Endothelial cell of umbilical vein (primary cell): ENCODE measurements at regions not wholly inside any gene's neighbourhood (a gene's known extent, or its start where the extent isn't known, plus 50 kb on each side); places are given as distances from the start of the nearest gene placed in this dataset.

Experiments used
- BruUV-seq: library from RNA; stranded (reverse); fragments of 400-500 nt; replicated peaks from 2 replicates; lab custom pipeline; 2021; lab: Mats Ljungman, UMichigan
- CTCF ChIA-PET: fragments of 300-600, 350-600 bp; sonication (Branson Sonifier 250); formaldehyde crosslinking; loops from one replicate; lab custom pipeline; 2021; ENCODE audit warnings: antibody characterized with exemption, inconsistent platforms; lab: Charles Lee
- POLR2A ChIA-PET: fragments of 300-600, 350-600 bp; sonication (Branson Sonifier 250); formaldehyde crosslinking; loops from one replicate; lab custom pipeline; 2021; ENCODE audit warnings: antibody characterized with exemption, inconsistent platforms; lab: Charles Lee
- DNase-seq: peaks from one replicate; pipeline ENCODE4 v3.0.0-alpha.2; 2011; ENCODE audit warnings: low read depth, low spot score
- FAIRE-seq: peaks from 2 replicates; lab custom pipeline; 2011; peaks lifted over from hg19 to GRCh38; lab: Jason Lieb, UNC
- H2AFZ ChIP-seq: 2 replicates; pipeline ENCODE4 v1.6.0; 2012; ENCODE audit warnings: low read depth, low read length, control low read depth, inconsistent platforms
- H3K27ac ChIP-seq: 2 replicates; pipeline ENCODE4 v1.5.1; 2011; ENCODE audit warnings: low read depth, mild to moderate bottlenecking, control low read depth, low read length, moderate library complexity; ENCODE audit not compliant: insufficient read depth
- H3K27me3 ChIP-seq, 2 experiments: 2 replicates each; pipeline versions ENCODE4 v1.6.0 to v1.6.1; 2011; ENCODE audit warnings: low read length in 2 of 2, mixed read lengths in 1 of 2; ENCODE audit not compliant: control insufficient read depth in 2 of 2, insufficient read depth in 2 of 2
- H3K36me3 ChIP-seq, 2 experiments: 2 replicates in 1 of 2; 3 replicates in 1 of 2; pipeline ENCODE4 v1.5.1; 2011; ENCODE audit warnings: low read length in 2 of 2, mild to moderate bottlenecking in 1 of 2, moderate library complexity in 1 of 2; ENCODE audit not compliant: control insufficient read depth in 2 of 2, insufficient read depth in 2 of 2; ENCODE audit errors: extremely low read depth in 1 of 2
- H3K4me1 ChIP-seq: 3 replicates; pipeline ENCODE4 v1.5.1; 2011; ENCODE audit warnings: mild to moderate bottlenecking, low read length; ENCODE audit not compliant: control insufficient read depth, insufficient read depth; ENCODE audit errors: extremely low read depth
- H3K4me2 ChIP-seq: 2 replicates; pipeline ENCODE4 v1.6.1; 2011; ENCODE audit warnings: low read length, control low read depth, mixed read lengths; ENCODE audit not compliant: insufficient read depth
- H3K4me3 ChIP-seq, 3 experiments: fragments of 200-600 bp in 1 of 3; sonication (generic), shearing (Covaris generic) in 1 of 3; replicated peaks in 1 of 3; 2 replicates each; pipeline ENCODE4 v1.5.1; 2011 to 2016; ENCODE audit warnings: control low read depth in 3 of 3, low read length in 3 of 3, mild to moderate bottlenecking in 2 of 3, inconsistent platforms in 1 of 3, low read depth in 1 of 3, moderate library complexity in 1 of 3; ENCODE audit not compliant: insufficient read depth in 1 of 3
- H3K79me2 ChIP-seq: 2 replicates; pipeline ENCODE4 v1.6.0; 2012; ENCODE audit warnings: low read length, inconsistent platforms; ENCODE audit not compliant: control insufficient read depth, insufficient read depth
- H3K9ac ChIP-seq: replicated peaks from 2 replicates; pipeline ENCODE3; 2011; ENCODE audit warnings: low read length, control low read depth; ENCODE audit not compliant: insufficient read depth; ENCODE audit errors: extremely low read depth
- H3K9me1 ChIP-seq: replicated peaks from 3 replicates; pipeline ENCODE4 v1.6.0; 2011; ENCODE audit warnings: mild to moderate bottlenecking, low read length; ENCODE audit not compliant: control insufficient read depth, insufficient read depth; ENCODE audit errors: extremely low read depth
- H3K9me3 ChIP-seq: replicated peaks from 2 replicates; pipeline ENCODE4 v1.5.1; 2012; ENCODE audit warnings: low read length, inconsistent platforms; ENCODE audit not compliant: control insufficient read depth, insufficient read depth
- H4K20me1 ChIP-seq: replicated peaks from 2 replicates; pipeline ENCODE3; 2011; ENCODE audit warnings: mild to moderate bottlenecking, low read length; ENCODE audit not compliant: control insufficient read depth, insufficient read depth; ENCODE audit errors: extremely low read depth
- CTCF ChIP-seq, 2 donors: IDR thresholded peaks; 1 replicate in 1 of 2; 2 replicates in 1 of 2; pipeline ENCODE4 v1.5.1; 2011; ENCODE audit warnings: low read length in 2 of 2, mild to moderate bottlenecking in 2 of 2, moderate library complexity in 2 of 2, control low read depth in 1 of 2, inconsistent platforms in 1 of 2, low read depth in 1 of 2; ENCODE audit not compliant: insufficient read depth in 1 of 2; ENCODE audit errors: extremely low read depth in 1 of 2
- EZH2 ChIP-seq: IDR thresholded peaks from 2 replicates; pipeline ENCODE4 v1.6.1; 2012; ENCODE audit warnings: borderline replicate concordance, low read depth, mild to moderate bottlenecking, moderate library complexity, low read length, inconsistent platforms; ENCODE audit not compliant: severe bottlenecking
- FOS ChIP-seq: IDR thresholded peaks from 2 replicates; pipeline ENCODE4 v1.6.1; 2011; ENCODE audit warnings: mild to moderate bottlenecking, low read length, moderate library complexity, borderline replicate concordance; ENCODE audit not compliant: insufficient read depth
- GATA2 ChIP-seq: IDR thresholded peaks from 2 replicates; pipeline ENCODE4 v1.7.0; 2011; ENCODE audit warnings: low read depth, mild to moderate bottlenecking, moderate library complexity, mixed read lengths, low read length; ENCODE audit not compliant: insufficient read length, insufficient read depth
- JUN ChIP-seq: IDR thresholded peaks from 2 replicates; pipeline ENCODE4 v1.6.1; 2011; ENCODE audit warnings: borderline replicate concordance, low read depth; ENCODE audit not compliant: insufficient read length, insufficient read depth
- MAX ChIP-seq: IDR thresholded peaks from 2 replicates; pipeline ENCODE4 v1.6.1; 2011; ENCODE audit not compliant: insufficient read depth, insufficient read length
- MYC ChIP-seq: IDR thresholded peaks from one replicate; pipeline ENCODE4 v1.6.1; 2011; ENCODE audit warnings: mild to moderate bottlenecking, low read depth, low read length
- POLR2A ChIP-seq: IDR thresholded peaks from 2 replicates; pipeline ENCODE4 v1.6.1; 2012; ENCODE audit warnings: low read depth, mild to moderate bottlenecking, control low read depth, low read length
- POLR2AphosphoS5 ChIP-seq: IDR thresholded peaks from 2 replicates; pipeline ENCODE4 v1.6.1; 2012; ENCODE audit warnings: low read depth, mild to moderate bottlenecking, control low read depth, low read length, moderate library complexity; ENCODE audit not compliant: insufficient read depth
- dilution Hi-C: fragments of 300-500 bp; cut with MboI; formaldehyde crosslinking; loops from one replicate; pipeline ENCODE4 v1.15.0; 2019; ENCODE audit warnings: low sequenced_read_pairs; ENCODE audit not compliant: extremely low pct_ligation_motif_present
- intact Hi-C: fragments of 100-400 bp; cut with micrococcal nuclease; formaldehyde crosslinking; loops from one replicate; pipeline ENCODE4 v1.10.0; 2022

GRCh38 chr1:59146056-59146455, 150.8 kb upstream of the FGGY start:
- Histone ChIP-seq H3K9me3 (no peaks in the 10 kb centered on the region), H3K4me3 (peak overlapping the region in 1 of 3 experiments; percentile 59), H3K4me2 (peak overlapping the region; percentile 81), H2AFZ (no peak overlapping the region), H3K9ac (peak overlapping the region; percentile 67), H3K27ac (peak overlapping the region; percentile 59), H3K4me1 (peaks cover 49% of the 10 kb centered on the region), H3K9me1 (no peaks in the 10 kb centered on the region), H3K36me3 (no peaks in the 10 kb centered on the region), H3K79me2 (no peaks in the 10 kb centered on the region), H3K27me3 (no peaks in the 10 kb centered on the region), H4K20me1 (no peaks in the 10 kb centered on the region)
- FAIRE-seq = peak; percentile 33
- ChIA-PET CTCF (no interaction called here), POLR2A (no interaction called here)
- BruUV-seq = no TSS peak
- dilution Hi-C loops = no loop called here
- intact Hi-C loops = no loop called here
- no peak for DNase-seq
- TF ChIP-seq EZH2 (no peak), POLR2AphosphoS5 (no peak), FOS (no peak), CTCF (IDR thresholded peaks at IDR 0.05; ENCODE audit: extremely low read depth in 1 of 2, insufficient read depth in 1 of 2, low read depth in 1 of 2, low read length in 2 of 2) (no peak)

GRCh38 chr1:59146651-59147358, 150.1 kb upstream of the FGGY start:
- FAIRE-seq = peak; percentile 75
- BruUV-seq = no TSS peak
- intact Hi-C loops = no loop called here

More at GRCh38 chr1:59146651-59147358, 150.1 kb upstream of the FGGY start:
- peak overlapping the region; percentile 96 for H2AFZ ChIP-seq
- H3K9me3 ChIP-seq = no peaks in the 10 kb centered on the region
- H3K36me3 ChIP-seq = no peaks in the 10 kb centered on the region
- dilution Hi-C loops = no loop called here
- no peaks in the 10 kb centered on the region for H3K27me3 ChIP-seq
- H3K4me2 ChIP-seq = peak overlapping the region; percentile 81
- H4K20me1 ChIP-seq = no peaks in the 10 kb centered on the region
- peak; percentile 46 for DNase-seq
- H3K9me1 ChIP-seq = no peaks in the 10 kb centered on the region
- peak overlapping the region; percentile 59 for H3K27ac ChIP-seq
- peak overlapping the region; percentile 67 for H3K9ac ChIP-seq
- TF ChIP-seq MAX = no peak
- no peak for TF ChIP-seq MYC
- no peak for TF ChIP-seq JUN
- TF ChIP-seq CTCF (IDR thresholded peaks at IDR 0.05; ENCODE audit: extremely low read depth in 1 of 2, insufficient read depth in 1 of 2, low read depth in 1 of 2, low read length in 2 of 2) = peak; percentile 13 to 17
- TF ChIP-seq FOS = no peak
- TF ChIP-seq GATA2 = no peak
- peak; percentile 39 for TF ChIP-seq POLR2AphosphoS5
- TF ChIP-seq POLR2A = peak; percentile 34
- no peak for TF ChIP-seq EZH2
- peaks cover 50% of the 10 kb centered on the region for H3K4me1 ChIP-seq
- ChIA-PET POLR2A (no interaction called here), CTCF (no interaction called here)
- peak overlapping the region; percentile 18 to 59 (median 34) for H3K4me3 ChIP-seq
- H3K79me2 ChIP-seq = no peaks in the 10 kb centered on the region
